ENCODE measurements at regions not wholly inside any gene's neighbourhood (a gene's known extent, or its start where the extent isn't known, plus 50 kb on each side); places are given as distances from the start of the nearest gene placed in this dataset.

DNA sequence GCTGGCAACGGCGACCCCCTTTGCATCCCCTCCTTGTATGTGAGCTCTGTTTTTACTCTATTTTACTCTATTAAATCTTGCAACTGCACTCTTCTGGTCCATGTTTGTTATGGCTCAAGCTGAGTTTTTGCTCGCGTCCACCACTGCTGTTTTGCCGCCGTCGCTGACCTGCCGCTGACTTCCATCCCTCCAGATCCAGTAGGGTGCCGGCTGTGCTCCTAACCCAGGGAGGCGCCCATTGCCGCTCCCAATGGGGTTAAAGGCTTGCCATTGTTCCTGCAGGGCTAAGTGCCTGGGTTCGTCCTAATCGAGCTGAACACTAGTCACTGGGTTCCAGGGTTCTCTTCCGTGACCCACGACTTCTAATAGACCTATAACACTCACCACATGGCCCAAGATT lies 2704.4 kb downstream of the PCDH9 start:
- TF ChIP-seq, protein P1, sequence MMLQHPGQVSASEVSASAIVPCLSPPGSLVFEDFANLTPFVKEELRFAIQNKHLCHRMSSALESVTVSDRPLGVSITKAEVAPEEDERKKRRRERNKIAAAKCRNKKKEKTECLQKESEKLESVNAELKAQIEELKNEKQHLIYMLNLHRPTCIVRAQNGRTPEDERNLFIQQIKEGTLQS (CRISPR knock-in tag; conservative IDR thresholded peaks at IDR 0.05), result no peak
- TF ChIP-seq, protein P2, sequence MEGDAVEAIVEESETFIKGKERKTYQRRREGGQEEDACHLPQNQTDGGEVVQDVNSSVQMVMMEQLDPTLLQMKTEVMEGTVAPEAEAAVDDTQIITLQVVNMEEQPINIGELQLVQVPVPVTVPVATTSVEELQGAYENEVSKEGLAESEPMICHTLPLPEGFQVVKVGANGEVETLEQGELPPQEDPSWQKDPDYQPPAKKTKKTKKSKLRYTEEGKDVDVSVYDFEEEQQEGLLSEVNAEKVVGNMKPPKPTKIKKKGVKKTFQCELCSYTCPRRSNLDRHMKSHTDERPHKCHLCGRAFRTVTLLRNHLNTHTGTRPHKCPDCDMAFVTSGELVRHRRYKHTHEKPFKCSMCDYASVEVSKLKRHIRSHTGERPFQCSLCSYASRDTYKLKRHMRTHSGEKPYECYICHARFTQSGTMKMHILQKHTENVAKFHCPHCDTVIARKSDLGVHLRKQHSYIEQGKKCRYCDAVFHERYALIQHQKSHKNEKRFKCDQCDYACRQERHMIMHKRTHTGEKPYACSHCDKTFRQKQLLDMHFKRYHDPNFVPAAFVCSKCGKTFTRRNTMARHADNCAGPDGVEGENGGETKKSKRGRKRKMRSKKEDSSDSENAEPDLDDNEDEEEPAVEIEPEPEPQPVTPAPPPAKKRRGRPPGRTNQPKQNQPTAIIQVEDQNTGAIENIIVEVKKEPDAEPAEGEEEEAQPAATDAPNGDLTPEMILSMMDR (IDR thresholded peaks at IDR 0.05), result no peak
- TF ChIP-seq ZNF121 (CRISPR knock-in tag; IDR thresholded peaks at IDR 0.05) (no peak), TEAD4 (CRISPR knock-in tag; IDR thresholded peaks at IDR 0.05) (no peak), ETV6 (CRISPR knock-in tag; IDR thresholded peaks at IDR 0.05) (no peak), IRF2 (CRISPR knock-in tag; IDR thresholded peaks at IDR 0.05; ENCODE audit: borderline replicate concordance, low read depth) (no peak)
- TF ChIP-seq, protein P3, sequence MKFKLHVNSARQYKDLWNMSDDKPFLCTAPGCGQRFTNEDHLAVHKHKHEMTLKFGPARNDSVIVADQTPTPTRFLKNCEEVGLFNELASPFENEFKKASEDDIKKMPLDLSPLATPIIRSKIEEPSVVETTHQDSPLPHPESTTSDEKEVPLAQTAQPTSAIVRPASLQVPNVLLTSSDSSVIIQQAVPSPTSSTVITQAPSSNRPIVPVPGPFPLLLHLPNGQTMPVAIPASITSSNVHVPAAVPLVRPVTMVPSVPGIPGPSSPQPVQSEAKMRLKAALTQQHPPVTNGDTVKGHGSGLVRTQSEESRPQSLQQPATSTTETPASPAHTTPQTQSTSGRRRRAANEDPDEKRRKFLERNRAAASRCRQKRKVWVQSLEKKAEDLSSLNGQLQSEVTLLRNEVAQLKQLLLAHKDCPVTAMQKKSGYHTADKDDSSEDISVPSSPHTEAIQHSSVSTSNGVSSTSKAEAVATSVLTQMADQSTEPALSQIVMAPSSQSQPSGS (CRISPR knock-in tag; IDR thresholded peaks at IDR 0.05; ENCODE audit: borderline replicate concordance, low read depth), result no peak
- TF ChIP-seq, protein P4, sequence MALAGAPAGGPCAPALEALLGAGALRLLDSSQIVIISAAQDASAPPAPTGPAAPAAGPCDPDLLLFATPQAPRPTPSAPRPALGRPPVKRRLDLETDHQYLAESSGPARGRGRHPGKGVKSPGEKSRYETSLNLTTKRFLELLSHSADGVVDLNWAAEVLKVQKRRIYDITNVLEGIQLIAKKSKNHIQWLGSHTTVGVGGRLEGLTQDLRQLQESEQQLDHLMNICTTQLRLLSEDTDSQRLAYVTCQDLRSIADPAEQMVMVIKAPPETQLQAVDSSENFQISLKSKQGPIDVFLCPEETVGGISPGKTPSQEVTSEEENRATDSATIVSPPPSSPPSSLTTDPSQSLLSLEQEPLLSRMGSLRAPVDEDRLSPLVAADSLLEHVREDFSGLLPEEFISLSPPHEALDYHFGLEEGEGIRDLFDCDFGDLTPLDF (CRISPR knock-in tag; IDR thresholded peaks at IDR 0.05), result no peak
